ENCODE measurements at regions not wholly inside any gene's neighbourhood (a gene's known extent, or its start where the extent isn't known, plus 50 kb on each side); places are given as distances from the start of the nearest gene placed in this dataset.
"Not testable (repeated sequence)": the region's sequence is repeated elsewhere in the genome, so short reads cannot be mapped to it uniquely, and the experiment has no call there.

DNA sequence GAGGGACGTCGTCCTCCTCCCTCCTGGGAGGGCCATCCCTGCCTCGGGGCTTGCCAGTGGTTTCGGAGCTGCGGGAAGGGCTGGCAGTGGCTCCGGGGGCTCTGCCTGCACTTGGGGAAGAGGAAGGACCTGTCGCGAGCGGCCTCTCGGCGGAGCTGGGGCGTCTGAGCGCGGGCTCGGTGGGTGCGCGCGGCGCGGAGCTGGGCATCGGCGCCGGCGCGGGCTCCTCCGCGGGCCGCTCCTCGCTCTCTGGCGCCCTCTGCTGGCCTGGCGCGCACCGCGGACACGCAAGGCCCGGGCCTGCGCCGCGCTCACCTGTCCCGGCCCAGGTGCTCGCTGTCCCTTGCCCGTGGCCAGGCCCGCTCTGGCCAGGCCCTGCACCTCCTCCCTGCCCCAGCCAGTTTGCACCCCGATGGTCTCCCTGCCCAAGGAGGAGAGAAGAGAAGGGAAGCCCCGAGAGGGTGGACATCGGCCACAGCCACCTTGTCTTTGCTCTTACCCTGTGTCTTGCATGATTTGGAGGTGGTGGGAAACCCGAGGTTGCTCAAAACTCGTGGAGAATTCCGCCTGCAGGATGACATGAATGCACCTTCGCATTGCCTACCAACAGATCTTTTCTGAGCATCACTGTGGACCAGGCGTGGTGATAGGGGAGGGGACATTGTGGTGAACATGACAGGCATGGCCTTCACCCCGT lies 119.2 kb downstream of the OTOP1 start:
- DNase-seq (ENCODE audit: extremely low read depth, low read depth, low spot score), result not testable (repeated sequence)

DNA sequence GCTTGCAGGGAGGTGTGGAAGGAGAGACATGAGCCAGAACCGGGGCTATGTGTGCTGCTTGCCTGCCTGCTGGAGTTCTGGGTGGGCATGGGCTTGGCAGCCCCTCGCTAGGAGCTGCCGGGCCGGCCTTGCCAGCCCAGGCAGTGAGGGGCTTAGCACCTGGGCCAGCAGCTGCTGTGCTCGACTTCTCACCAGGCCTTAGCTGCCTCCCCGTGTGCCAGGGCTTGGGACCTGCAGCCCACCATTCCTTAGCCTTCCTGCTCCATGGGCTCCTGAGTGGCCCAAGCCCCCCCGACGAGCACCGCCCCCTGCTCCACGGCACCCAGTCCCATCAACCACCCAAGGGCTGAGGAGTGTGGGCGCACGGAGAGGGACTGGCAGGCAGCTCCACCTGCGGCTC lies 111.3 kb downstream of the OTOP1 start:
- not testable (repeated sequence) for DNase-seq (ENCODE audit: extremely low read depth, low read depth, low spot score)

DNA sequence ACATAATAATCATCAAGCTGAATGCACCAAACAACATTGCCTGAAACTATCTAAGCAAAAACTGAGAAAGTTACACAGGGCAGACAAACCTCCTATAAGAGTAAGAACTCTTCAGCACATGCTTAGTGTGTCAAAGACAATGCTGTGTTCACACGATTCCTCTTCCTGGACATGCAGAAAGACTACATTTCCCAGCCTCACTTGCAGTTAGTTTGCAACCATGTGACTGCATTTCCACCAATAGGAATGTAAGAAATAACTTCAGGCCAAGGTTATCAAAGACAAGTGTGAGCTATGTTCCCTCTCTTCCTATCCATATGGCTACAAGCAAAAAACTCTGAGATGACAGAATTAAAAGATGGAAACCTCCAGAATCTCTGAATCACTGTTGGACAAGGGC lies 109.8 kb downstream of the OTOP1 start:
- not testable (repeated sequence) for DNase-seq (ENCODE audit: extremely low read depth, low read depth, low spot score)

DNA sequence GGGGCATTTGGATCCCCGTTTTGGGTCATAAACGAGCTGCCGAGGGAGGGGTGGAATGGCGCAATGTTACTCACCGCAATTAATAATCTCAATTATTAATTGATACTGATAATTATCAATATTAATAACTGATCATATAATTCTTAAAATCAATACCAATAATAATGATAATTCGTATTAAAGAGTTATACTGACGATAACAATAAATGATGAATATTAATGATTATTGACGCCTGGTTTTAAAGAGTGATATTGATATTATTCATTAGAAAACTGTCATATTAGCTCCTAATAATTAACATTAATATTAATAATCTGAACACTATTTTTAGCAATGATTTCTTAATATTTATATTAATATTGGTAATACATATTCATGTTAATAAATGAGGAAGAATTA lies 92.4 kb downstream of the OTOP1 start:
- not testable (repeated sequence) for DNase-seq (ENCODE audit: extremely low read depth, low read depth, low spot score)

GRCh38 chr4:4136621-4137020 lies 90.1 kb downstream of the OTOP1 start:
- DNase-seq (ENCODE audit: extremely low read depth, low read depth, low spot score), result not testable (repeated sequence)

Measured in glomerular endothelial cell (primary cell).